Smooth muscle cell (in vitro differentiated cells): ENCODE measurements at regions not wholly inside any gene's neighbourhood (a gene's known extent, or its start where the extent isn't known, plus 50 kb on each side); places are given as distances from the start of the nearest gene placed in this dataset.
"Not testable (repeated sequence)": the region's sequence is repeated elsewhere in the genome, so short reads cannot be mapped to it uniquely, and the experiment has no call there.

Experiments
- DNase-seq: peaks from one replicate; lab custom pipeline; 2025; ENCODE audit not compliant: unreplicated experiment; lab: John Stamatoyannopoulos, UW
- H2AFZ ChIP-seq: fragments of 200-600 bp; sonication (generic); 2 replicates; pipeline ENCODE4 v1.6.0; 2016; ENCODE audit warnings: antibody characterized with exemption, low read depth, mild to moderate bottlenecking
- H3F3A ChIP-seq: fragments of 200-600 bp; sonication (generic); 2 replicates; pipeline ENCODE4 v1.6.0; 2017; ENCODE audit warnings: antibody characterized with exemption, low read depth
- H3K27ac ChIP-seq: fragments of 200-600 bp; sonication (generic); 2 replicates; pipeline ENCODE4 v1.5.1; 2016; ENCODE audit warnings: low read depth, mild to moderate bottlenecking
- H3K27me3 ChIP-seq: fragments of 200-600 bp; sonication (generic); 2 replicates; pipeline ENCODE4 v1.6.1; 2016; ENCODE audit warnings: low read depth, mild to moderate bottlenecking
- H3K36me3 ChIP-seq: fragments of 200-600 bp; sonication (generic); 2 replicates; pipeline ENCODE4 v1.5.1; 2016; ENCODE audit warnings: low read depth
- H3K4me1 ChIP-seq: fragments of 200-600 bp; sonication (generic); 2 replicates; pipeline ENCODE4 v1.5.1; 2016; ENCODE audit warnings: low read depth
- H3K4me2 ChIP-seq: fragments of 200-600 bp; sonication (generic); 2 replicates; pipeline ENCODE4 v1.6.0; 2016; ENCODE audit warnings: mild to moderate bottlenecking
- H3K4me3 ChIP-seq: fragments of 200-600 bp; sonication (generic); 2 replicates; pipeline ENCODE4 v1.5.1; 2016; ENCODE audit warnings: mild to moderate bottlenecking
- H3K79me2 ChIP-seq: fragments of 200-600 bp; sonication (generic); 2 replicates; pipeline ENCODE4 v1.6.0; 2016; ENCODE audit warnings: low read depth, mild to moderate bottlenecking
- H3K9ac ChIP-seq: fragments of 200-600 bp; sonication (generic); 2 replicates; pipeline ENCODE4 v1.6.0; 2016; ENCODE audit warnings: low read depth
- H3K9me3 ChIP-seq: fragments of 200-600 bp; sonication (generic); replicated peaks from 2 replicates; pipeline ENCODE4 v1.5.1; 2016; ENCODE audit warnings: low read depth
- H4K20me1 ChIP-seq: fragments of 200-600 bp; sonication (generic); 2 replicates; pipeline ENCODE4 v1.6.0; 2016; ENCODE audit warnings: low read depth
- WGBS: methylation state at CpG from one replicate; pipeline ENCODE4 v1.1.7; 2016; ENCODE audit warnings: low lambda C conversion rate; 5-methylcytosine and 5-hydroxymethylcytosine counted together
- TF ChIP-seq, protein P1 (sequence below): fragments of 200-600 bp; sonication (generic); IDR thresholded peaks from 2 replicates; pipeline ENCODE4 v1.5.1; 2017; ENCODE audit warnings: borderline replicate concordance, mild to moderate bottlenecking, antibody characterized with exemption; ENCODE audit not compliant: insufficient read depth, poor library complexity, severe bottlenecking

DNA sequence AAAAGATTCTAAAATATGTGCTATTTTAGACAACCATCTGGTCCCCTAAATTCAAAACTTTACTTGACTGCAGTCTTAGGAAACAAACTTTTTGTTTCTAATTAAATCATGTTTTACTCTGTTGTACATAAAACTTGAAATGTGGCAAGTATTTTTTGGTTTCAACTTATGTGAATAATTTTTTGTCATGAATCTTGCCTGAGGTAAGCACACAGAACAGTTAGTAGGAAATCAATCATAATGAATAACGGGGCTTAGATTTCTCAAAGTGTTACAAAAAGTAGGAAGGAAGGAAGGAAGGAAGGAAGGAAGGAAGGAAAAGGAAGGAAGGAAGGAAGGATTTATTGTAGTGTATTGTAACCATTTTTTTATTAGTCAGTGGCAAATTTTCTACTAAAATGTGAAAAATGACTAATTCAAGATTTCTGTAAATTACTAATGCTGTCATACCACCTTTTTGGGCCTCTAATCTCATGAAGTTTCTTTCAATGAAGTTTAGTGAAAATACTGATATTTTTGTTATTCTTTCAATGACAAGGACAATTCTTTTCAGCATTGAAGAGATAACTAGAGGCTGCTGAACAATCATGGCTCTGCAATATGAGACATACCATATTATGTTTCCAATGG, 1689.2 kb downstream of the OTOL1 start:
- no peaks in the 10 kb centered on the region for H4K20me1 ChIP-seq
- H2AFZ ChIP-seq = no peak overlapping the region
- H3K36me3 ChIP-seq = no peaks in the 10 kb centered on the region
- WGBS = 44% methylated on average over 1 of the region's 1 CpG
- no peak overlapping the region for H3K4me3 ChIP-seq
- H3K4me2 ChIP-seq = no peak overlapping the region
- no peak overlapping the region for H3K27ac ChIP-seq
- TF ChIP-seq, protein P1, sequence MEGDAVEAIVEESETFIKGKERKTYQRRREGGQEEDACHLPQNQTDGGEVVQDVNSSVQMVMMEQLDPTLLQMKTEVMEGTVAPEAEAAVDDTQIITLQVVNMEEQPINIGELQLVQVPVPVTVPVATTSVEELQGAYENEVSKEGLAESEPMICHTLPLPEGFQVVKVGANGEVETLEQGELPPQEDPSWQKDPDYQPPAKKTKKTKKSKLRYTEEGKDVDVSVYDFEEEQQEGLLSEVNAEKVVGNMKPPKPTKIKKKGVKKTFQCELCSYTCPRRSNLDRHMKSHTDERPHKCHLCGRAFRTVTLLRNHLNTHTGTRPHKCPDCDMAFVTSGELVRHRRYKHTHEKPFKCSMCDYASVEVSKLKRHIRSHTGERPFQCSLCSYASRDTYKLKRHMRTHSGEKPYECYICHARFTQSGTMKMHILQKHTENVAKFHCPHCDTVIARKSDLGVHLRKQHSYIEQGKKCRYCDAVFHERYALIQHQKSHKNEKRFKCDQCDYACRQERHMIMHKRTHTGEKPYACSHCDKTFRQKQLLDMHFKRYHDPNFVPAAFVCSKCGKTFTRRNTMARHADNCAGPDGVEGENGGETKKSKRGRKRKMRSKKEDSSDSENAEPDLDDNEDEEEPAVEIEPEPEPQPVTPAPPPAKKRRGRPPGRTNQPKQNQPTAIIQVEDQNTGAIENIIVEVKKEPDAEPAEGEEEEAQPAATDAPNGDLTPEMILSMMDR = no peak
- no peaks in the 10 kb centered on the region for H3K79me2 ChIP-seq
- no peak overlapping the region for H3K9ac ChIP-seq
- no peaks in the 10 kb centered on the region for H3K4me1 ChIP-seq
- no peak for DNase-seq
- H3K27me3 ChIP-seq = no peaks in the 10 kb centered on the region
- no peaks in the 10 kb centered on the region for H3K9me3 ChIP-seq
- H3F3A ChIP-seq = no peaks in the 10 kb centered on the region

DNA sequence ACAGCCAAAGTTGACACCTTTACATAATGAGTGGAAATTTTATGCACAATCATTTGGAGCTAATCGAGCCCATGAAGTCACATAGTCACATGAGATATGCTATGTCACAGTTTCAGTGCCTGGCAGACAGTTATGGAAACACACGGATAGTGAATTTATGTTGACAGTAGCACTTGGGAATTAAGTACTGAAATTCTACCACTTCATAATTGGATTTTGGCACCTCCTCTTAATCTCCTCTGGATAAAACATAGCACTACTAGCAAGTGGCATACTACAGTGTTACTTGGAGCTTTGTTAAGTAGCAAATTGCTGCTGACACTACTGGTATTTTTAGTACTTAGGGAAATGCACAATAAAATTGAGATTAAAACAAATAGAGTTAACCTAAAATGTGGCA, 1679.4 kb downstream of the OTOL1 start:
- no peak overlapping the region for H2AFZ ChIP-seq
- no peaks in the 10 kb centered on the region for H3K4me1 ChIP-seq
- no peaks in the 10 kb centered on the region for H3K79me2 ChIP-seq
- WGBS = 71% methylated on average over 2 of the region's 2 CpGs
- H3K27ac ChIP-seq = no peak overlapping the region
- no peaks in the 10 kb centered on the region for H3K9me3 ChIP-seq
- no peaks in the 10 kb centered on the region for H3K27me3 ChIP-seq
- no peak overlapping the region for H3K9ac ChIP-seq
- TF ChIP-seq, protein P1 = no peak
- H3F3A ChIP-seq = no peaks in the 10 kb centered on the region
- no peak overlapping the region for H3K4me2 ChIP-seq
- H4K20me1 ChIP-seq = no peaks in the 10 kb centered on the region
- H3K4me3 ChIP-seq = no peak overlapping the region
- no peak for DNase-seq
- no peaks in the 10 kb centered on the region for H3K36me3 ChIP-seq

DNA sequence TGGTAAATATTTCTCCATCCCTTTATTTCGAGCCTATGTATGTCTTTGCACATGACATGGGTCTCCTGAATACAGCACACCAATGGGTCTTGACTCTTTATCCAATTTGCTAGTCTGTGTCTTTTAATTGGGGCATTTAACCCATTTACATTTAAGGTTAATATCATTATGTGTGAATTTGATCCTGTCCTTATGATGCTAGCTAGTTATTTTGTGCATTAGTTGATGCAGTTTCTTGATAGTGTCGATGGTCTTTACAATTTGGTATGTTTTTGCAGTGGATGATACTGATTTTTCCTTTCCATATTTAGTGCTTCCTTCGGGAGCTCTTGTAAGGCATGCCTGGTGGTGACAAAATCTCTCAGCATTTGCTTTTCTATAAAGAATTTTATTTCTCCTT, 1675.9 kb downstream of the OTOL1 start:
- WGBS = 84% methylated on average over 3 of the region's 3 CpGs
- not testable (repeated sequence) for H3K4me1 ChIP-seq, H3K9me3 ChIP-seq

DNA sequence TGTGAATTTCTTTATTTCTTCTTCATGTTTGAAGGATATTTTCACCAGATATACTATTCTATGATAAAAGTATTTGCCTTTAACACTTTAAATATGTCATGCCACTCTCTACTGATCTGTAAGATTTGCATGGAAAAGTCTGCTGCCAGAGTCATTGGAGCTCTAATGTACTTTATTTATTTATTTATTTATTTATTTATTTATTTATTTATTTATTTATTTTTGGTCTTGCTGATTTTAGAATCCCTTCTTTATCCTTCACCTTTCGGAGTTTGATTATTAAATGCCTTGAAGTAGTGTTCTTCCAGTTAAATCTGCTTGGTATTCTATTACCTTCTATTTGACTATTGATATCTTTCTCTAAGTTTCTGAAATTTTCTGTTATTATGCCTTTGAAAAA, 1669.6 kb downstream of the OTOL1 start:
- Histone ChIP-seq H3K27me3 (no peaks in the 10 kb centered on the region), H4K20me1 (no peaks in the 10 kb centered on the region), H3K4me3 (no peak overlapping the region), H3K36me3 (no peaks in the 10 kb centered on the region), H3K4me2 (no peak overlapping the region), H3K27ac (no peak overlapping the region), H3F3A (no peaks in the 10 kb centered on the region), H3K4me1 (no peaks in the 10 kb centered on the region), H3K9me3 (no peaks in the 10 kb centered on the region), H3K79me2 (no peaks in the 10 kb centered on the region), H3K9ac (no peak overlapping the region), H2AFZ (no peak overlapping the region)
- DNase-seq = no peak
- TF ChIP-seq, protein P1 = no peak
- 38% methylated on average over 1 of the region's 1 CpG for WGBS

More for the DNA sequence above, 1675.9 kb downstream of the OTOL1 start:
- H3K9ac ChIP-seq, H3K4me3 ChIP-seq, DNase-seq, H3K27ac ChIP-seq, H3K79me2 ChIP-seq, H3K36me3 ChIP-seq, H2AFZ ChIP-seq, H3K27me3 ChIP-seq, H4K20me1 ChIP-seq, H3K4me2 ChIP-seq, H3F3A ChIP-seq: not testable (repeated sequence)
